B cell (primary cell): ENCODE measurements at regions not wholly inside any gene's neighbourhood (a gene's known extent, or its start where the extent isn't known, plus 50 kb on each side); places are given as distances from the start of the nearest gene placed in this dataset.

Source experiments
- EZH2 ChIP-seq: IDR thresholded peaks from 2 replicates; pipeline ENCODE4 v1.6.1; 2012; ENCODE audit warnings: borderline replicate concordance, low read depth, mild to moderate bottlenecking, moderate library complexity, low read length; ENCODE audit not compliant: insufficient read depth, poor library complexity, severe bottlenecking
- TF ChIP-seq, protein P1 (sequence below): fragments of 200-600 bp; IDR thresholded peaks from one replicate; pipeline ENCODE4 v1.8.0; 2022; ENCODE audit warnings: antibody characterized with exemption, mild to moderate bottlenecking

DNA sequence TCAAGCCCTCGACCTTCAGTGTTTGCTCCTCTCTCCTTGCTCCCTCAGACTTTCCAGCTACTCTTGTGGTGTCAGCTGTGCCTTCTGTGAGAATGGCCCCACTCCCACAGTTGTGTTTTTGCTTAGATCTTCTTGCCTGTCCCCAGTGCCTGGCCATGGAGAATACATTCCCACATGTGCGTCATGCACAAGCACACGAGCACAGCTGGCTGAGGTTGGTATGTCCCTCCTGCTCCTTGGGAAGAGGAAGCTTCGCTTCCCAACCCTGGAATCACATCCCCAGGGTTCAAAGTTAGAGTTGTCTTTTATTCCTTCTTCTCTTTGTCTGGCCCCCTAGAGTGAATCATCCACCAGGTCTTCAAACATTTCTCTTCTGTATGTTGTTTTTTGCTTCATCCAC, 518.6 kb downstream of the CCDC171 start:
- TF ChIP-seq EZH2, result no peak
- TF ChIP-seq, protein P1, sequence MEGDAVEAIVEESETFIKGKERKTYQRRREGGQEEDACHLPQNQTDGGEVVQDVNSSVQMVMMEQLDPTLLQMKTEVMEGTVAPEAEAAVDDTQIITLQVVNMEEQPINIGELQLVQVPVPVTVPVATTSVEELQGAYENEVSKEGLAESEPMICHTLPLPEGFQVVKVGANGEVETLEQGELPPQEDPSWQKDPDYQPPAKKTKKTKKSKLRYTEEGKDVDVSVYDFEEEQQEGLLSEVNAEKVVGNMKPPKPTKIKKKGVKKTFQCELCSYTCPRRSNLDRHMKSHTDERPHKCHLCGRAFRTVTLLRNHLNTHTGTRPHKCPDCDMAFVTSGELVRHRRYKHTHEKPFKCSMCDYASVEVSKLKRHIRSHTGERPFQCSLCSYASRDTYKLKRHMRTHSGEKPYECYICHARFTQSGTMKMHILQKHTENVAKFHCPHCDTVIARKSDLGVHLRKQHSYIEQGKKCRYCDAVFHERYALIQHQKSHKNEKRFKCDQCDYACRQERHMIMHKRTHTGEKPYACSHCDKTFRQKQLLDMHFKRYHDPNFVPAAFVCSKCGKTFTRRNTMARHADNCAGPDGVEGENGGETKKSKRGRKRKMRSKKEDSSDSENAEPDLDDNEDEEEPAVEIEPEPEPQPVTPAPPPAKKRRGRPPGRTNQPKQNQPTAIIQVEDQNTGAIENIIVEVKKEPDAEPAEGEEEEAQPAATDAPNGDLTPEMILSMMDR, result no peak
